GM12873 (cell line): ENCODE measurements at regions not wholly inside any gene's neighbourhood (a gene's known extent, or its start where the extent isn't known, plus 50 kb on each side); places are given as distances from the start of the nearest gene placed in this dataset.
A peak's percentile ranks its signal among the peaks of the same experiment; 100 is the strongest.

ENCODE experiments used
- CTCF ChIP-seq: IDR thresholded peaks from 2 replicates; pipeline ENCODE4 v1.5.1; 2012; ENCODE audit warnings: low read depth, mild to moderate bottlenecking, moderate library complexity, low read length, control low read depth; ENCODE audit not compliant: insufficient read depth; ENCODE audit errors: missing control alignments

- TF ChIP-seq CTCF = no peak
Observed at GRCh38 chr17:6893382-6894205, 62.1 kb upstream of the TEKT1 start.

- peak; percentile 62 for TF ChIP-seq CTCF
Observed at GRCh38 chr17:6894206-6894528, 62.6 kb upstream of the TEKT1 start.

GRCh38 chr17:6901086-6901485 is 69.6 kb upstream of the TEKT1 start:
- no peak for TF ChIP-seq CTCF

- no peak for TF ChIP-seq CTCF
Observed at GRCh38 chr17:6903326-6903900, 71.9 kb upstream of the TEKT1 start.

- TF ChIP-seq CTCF = no peak
Observed at GRCh38 chr17:6908807-6909206, 77.3 kb upstream of the TEKT1 start.

- TF ChIP-seq CTCF = peak; percentile 68
Observed at GRCh38 chr17:6910987-6911603, 79.6 kb upstream of the TEKT1 start.
